HL-60 (cell line): ENCODE measurements at regions not wholly inside any gene's neighbourhood (a gene's known extent, or its start where the extent isn't known, plus 50 kb on each side); places are given as distances from the start of the nearest gene placed in this dataset.

Experiments used
- CTCF ChIP-seq: IDR thresholded peaks from one replicate; pipeline ENCODE4 v1.5.1; 2011; ENCODE audit warnings: low read length, control low read depth, inconsistent platforms; ENCODE audit not compliant: insufficient read depth
- GABPA ChIP-seq: IDR thresholded peaks from 2 replicates; pipeline ENCODE4 v1.6.1; 2012; ENCODE audit warnings: low read depth
- POLR2AphosphoS5 ChIP-seq: IDR thresholded peaks from 2 replicates; pipeline ENCODE4 v1.6.1; 2012; ENCODE audit warnings: low read depth
- REST ChIP-seq: IDR thresholded peaks from 2 replicates; pipeline ENCODE4 v1.6.1; 2012; ENCODE audit warnings: low read depth; ENCODE audit not compliant: insufficient replicate concordance

- no peak for TF ChIP-seq CTCF
- no peak for TF ChIP-seq GABPA
- TF ChIP-seq POLR2AphosphoS5 = no peak
- TF ChIP-seq REST = no peak
Measured at GRCh38 chr10:24009736-24010135, 199.2 kb upstream of the KIAA1217 start.
